AG09319 (cell line): ENCODE measurements at regions not wholly inside any gene's neighbourhood (a gene's known extent, or its start where the extent isn't known, plus 50 kb on each side); places are given as distances from the start of the nearest gene placed in this dataset.

Source experiments
- DNase-seq: peaks from one replicate; pipeline ENCODE4 v3.0.0-alpha.2; 2010; ENCODE audit warnings: low read depth; ENCODE audit errors: extremely low read depth
- CTCF ChIP-seq: IDR thresholded peaks from 2 replicates; pipeline ENCODE4 v1.5.1; 2011; ENCODE audit warnings: low read depth, mild to moderate bottlenecking, inconsistent platforms, low read length, moderate library complexity

GRCh38 chr22:27409299-27409698, 392.3 kb downstream of the MN1 start:
- DNase-seq = no peak
- peak; percentile 18 for TF ChIP-seq CTCF

GRCh38 chr22:27412866-27413445, 388.6 kb downstream of the MN1 start:
- TF ChIP-seq CTCF = no peak
- DNase-seq = no peak

- no peak for DNase-seq
- no peak for TF ChIP-seq CTCF
Measured at GRCh38 chr22:27413702-27414101, 387.9 kb downstream of the MN1 start.

- peak; percentile 9 for TF ChIP-seq CTCF
- DNase-seq = peak; percentile 74
Measured at GRCh38 chr22:27416511-27417420, 384.8 kb downstream of the MN1 start.

- no peak for TF ChIP-seq CTCF
- DNase-seq = no peak
Measured at GRCh38 chr22:27417421-27417814, 384.1 kb downstream of the MN1 start.

- no peak for TF ChIP-seq CTCF
- DNase-seq = no peak
Measured at GRCh38 chr22:27418261-27418660, 383.3 kb downstream of the MN1 start.

- TF ChIP-seq CTCF = no peak
- no peak for DNase-seq
Measured at GRCh38 chr22:27419473-27419872, 382.1 kb downstream of the MN1 start.
